GM12891 (cell line): ENCODE measurements at regions not wholly inside any gene's neighbourhood (a gene's known extent, or its start where the extent isn't known, plus 50 kb on each side); places are given as distances from the start of the nearest gene placed in this dataset.

Experiments used
- DNase-seq: peaks from one replicate; pipeline ENCODE4 v3.0.0; 2011; ENCODE audit warnings: low spot score; ENCODE audit not compliant: insufficient read length
- FAIRE-seq: peaks from 2 replicates; lab custom pipeline; 2011; peaks lifted over from hg19 to GRCh38; lab: Jason Lieb, UNC
- PAX5 ChIP-seq: IDR thresholded peaks from 2 replicates; pipeline ENCODE4 v1.6.1; 2011; ENCODE audit warnings: low read length, moderate library complexity, mild to moderate bottlenecking; ENCODE audit not compliant: insufficient read depth, severe bottlenecking
- POLR2A ChIP-seq: IDR thresholded peaks from 2 replicates; pipeline ENCODE4 v1.6.1; 2011; ENCODE audit warnings: low read depth, low read length, control low read depth
- POLR2AphosphoS5 ChIP-seq: IDR thresholded peaks from 2 replicates; pipeline ENCODE4 v1.6.1; 2011; ENCODE audit warnings: low read depth, low read length, control low read depth
- POU2F2 ChIP-seq: IDR thresholded peaks from 2 replicates; pipeline ENCODE4 v1.6.1; 2011; ENCODE audit warnings: low read depth, mild to moderate bottlenecking, control low read depth, low read length, moderate library complexity
- SPI1 ChIP-seq: IDR thresholded peaks from 2 replicates; pipeline ENCODE4 v1.6.1; 2011; ENCODE audit warnings: low read depth, low read length, control low read depth
- TAF1 ChIP-seq: IDR thresholded peaks from 2 replicates; pipeline ENCODE4 v1.6.1; 2011; ENCODE audit warnings: low read depth, low read length, control low read depth

- DNase-seq (no peak), FAIRE-seq (no peak)
- no peak for TF ChIP-seq POU2F2
- TF ChIP-seq PAX5, result no peak
- no peak for TF ChIP-seq SPI1
- TF ChIP-seq POLR2A, result no peak
- no peak for TF ChIP-seq TAF1
- no peak for TF ChIP-seq POLR2AphosphoS5
These were observed 129.9 kb downstream of the GALC start for GRCh38 chr14:87863047-87863446.

- no peak for FAIRE-seq
- no peak for DNase-seq
- no peak for TF ChIP-seq POU2F2
- TF ChIP-seq POLR2AphosphoS5, result no peak
- TF ChIP-seq PAX5, result no peak
- TF ChIP-seq SPI1, result no peak
- no peak for TF ChIP-seq POLR2A
- no peak for TF ChIP-seq TAF1
These were observed 140.9 kb downstream of the GALC start for GRCh38 chr14:87852107-87852506.

- DNase-seq, result no peak
- FAIRE-seq, result no peak
- TF ChIP-seq POU2F2 (no peak), PAX5 (no peak), TAF1 (no peak), POLR2A (no peak), SPI1 (no peak), POLR2AphosphoS5 (no peak)
These were observed 141.8 kb downstream of the GALC start for GRCh38 chr14:87851190-87851589.

GRCh38 chr14:87847216-87847755 lies 145.7 kb downstream of the GALC start:
- DNase-seq (no peak), FAIRE-seq (no peak)
- TF ChIP-seq POU2F2 (no peak), PAX5 (no peak), SPI1 (no peak), POLR2AphosphoS5 (no peak), POLR2A (no peak), TAF1 (no peak)

GRCh38 chr14:87840906-87841305 lies 152.1 kb downstream of the GALC start:
- no peak for FAIRE-seq

GRCh38 chr14:87838931-87839330 lies 154.1 kb downstream of the GALC start:
- TF ChIP-seq SPI1 (no peak), PAX5 (no peak), POU2F2 (no peak)
- no peak for FAIRE-seq
- no peak for DNase-seq

More at GRCh38 chr14:87840906-87841305, 152.1 kb downstream of the GALC start:
- no peak for DNase-seq
- TF ChIP-seq POU2F2, result no peak
- no peak for TF ChIP-seq POLR2A
- no peak for TF ChIP-seq TAF1
- no peak for TF ChIP-seq POLR2AphosphoS5
- no peak for TF ChIP-seq PAX5
- TF ChIP-seq SPI1, result no peak

- no peak for DNase-seq
- no peak for FAIRE-seq
- TF ChIP-seq TAF1, result no peak
These were observed 155.7 kb downstream of the GALC start for GRCh38 chr14:87837296-87837695.

GRCh38 chr14:87834594-87834993 lies 158.4 kb downstream of the GALC start:
- DNase-seq, result no peak
- no peak for TF ChIP-seq POLR2AphosphoS5
- TF ChIP-seq POU2F2, result no peak
- no peak for TF ChIP-seq POLR2A
- no peak for TF ChIP-seq SPI1
- TF ChIP-seq PAX5, result no peak
- no peak for TF ChIP-seq TAF1
- FAIRE-seq, result no peak

GRCh38 chr14:87833026-87833425 lies 160.0 kb downstream of the GALC start:
- TF ChIP-seq POLR2A, result no peak
- no peak for FAIRE-seq
- DNase-seq, result no peak

GRCh38 chr14:87830443-87831096 lies 162.4 kb downstream of the GALC start:
- DNase-seq (no peak), FAIRE-seq (no peak)
- TF ChIP-seq POLR2AphosphoS5 (no peak), SPI1 (no peak), POU2F2 (no peak), PAX5 (no peak), TAF1 (no peak), POLR2A (no peak)
